SK-N-SH treated with all-trans-retinoic acid at 6 μM for 48 hours (cell line): ENCODE measurements at regions not wholly inside any gene's neighbourhood (a gene's known extent, or its start where the extent isn't known, plus 50 kb on each side); places are given as distances from the start of the nearest gene placed in this dataset.

Experiments used
- CSDC2 ChIP-seq: fragments of 250-450 bp; sonication (Bioruptor Pico); IDR thresholded peaks from 2 replicates; pipeline ENCODE4 v1.5.0; 2020; ENCODE audit warnings: mild to moderate bottlenecking, moderate library complexity
- ZFP3 ChIP-seq: fragments of 250-450 bp; sonication (Bioruptor Pico); IDR thresholded peaks from 2 replicates; pipeline ENCODE4 v1.5.0; 2020; ENCODE audit warnings: mild to moderate bottlenecking, moderate library complexity
- TF ChIP-seq, protein P1 (sequence below): fragments of 250-450 bp; sonication (Bioruptor Pico); IDR thresholded peaks from 2 replicates; pipeline ENCODE4 v1.5.1; 2020; ENCODE audit warnings: low read depth, mild to moderate bottlenecking, moderate library complexity

DNA sequence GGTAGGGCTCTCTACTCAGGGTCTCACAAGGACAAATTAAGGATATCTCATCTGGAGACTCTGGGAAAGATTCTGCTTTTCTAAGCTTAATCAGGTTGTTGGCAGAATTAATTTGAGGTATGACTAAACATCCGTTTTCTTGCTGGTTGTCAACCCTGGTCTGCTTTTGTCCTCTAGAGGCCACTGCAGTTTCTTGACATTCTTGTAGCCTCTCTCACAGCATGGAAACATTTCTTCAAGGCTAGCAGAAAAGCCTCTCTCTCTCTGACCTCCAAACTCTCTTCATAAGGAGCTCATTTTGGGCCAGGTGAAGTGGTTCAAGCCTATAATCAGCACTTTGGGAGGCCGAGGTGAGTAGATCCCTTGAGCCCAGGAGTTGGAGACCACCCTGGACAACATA, 749.5 kb upstream of the PCDH7 start:
- no peak for TF ChIP-seq CSDC2 (CRISPR knock-in tag)
- no peak for TF ChIP-seq ZFP3 (CRISPR knock-in tag)
- TF ChIP-seq, protein P1, sequence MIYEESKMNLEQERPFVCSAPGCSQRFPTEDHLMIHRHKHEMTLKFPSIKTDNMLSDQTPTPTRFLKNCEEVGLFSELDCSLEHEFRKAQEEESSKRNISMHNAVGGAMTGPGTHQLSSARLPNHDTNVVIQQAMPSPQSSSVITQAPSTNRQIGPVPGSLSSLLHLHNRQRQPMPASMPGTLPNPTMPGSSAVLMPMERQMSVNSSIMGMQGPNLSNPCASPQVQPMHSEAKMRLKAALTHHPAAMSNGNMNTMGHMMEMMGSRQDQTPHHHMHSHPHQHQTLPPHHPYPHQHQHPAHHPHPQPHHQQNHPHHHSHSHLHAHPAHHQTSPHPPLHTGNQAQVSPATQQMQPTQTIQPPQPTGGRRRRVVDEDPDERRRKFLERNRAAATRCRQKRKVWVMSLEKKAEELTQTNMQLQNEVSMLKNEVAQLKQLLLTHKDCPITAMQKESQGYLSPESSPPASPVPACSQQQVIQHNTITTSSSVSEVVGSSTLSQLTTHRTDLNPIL = no peak
